WTC11 (cell line): ENCODE measurements at regions not wholly inside any gene's neighbourhood (a gene's known extent, or its start where the extent isn't known, plus 50 kb on each side); places are given as distances from the start of the nearest gene placed in this dataset.

Experiments used
- ATAC-seq: fragments of 200-7000 bp; cut with Tn5 transposase; 2 replicates; pipeline ENCODE4 v1.10.0; 2021; ENCODE audit warnings: mild to moderate bottlenecking, moderate library complexity
- CTCF ChIA-PET: fragments of 300-600 bp; sonication (Branson Sonifier 250); formaldehyde crosslinking; loops from one replicate; lab custom pipeline; 2021; ENCODE audit warnings: antibody characterized with exemption; lab: Charles Lee
- POLR2A ChIA-PET: fragments of 350-600 bp; sonication (Branson Sonifier 250); formaldehyde crosslinking; loops from one replicate; lab custom pipeline; 2021; ENCODE audit warnings: antibody characterized with exemption; lab: Charles Lee
- DNase-seq: peaks from one replicate; pipeline ENCODE4 v3.0.0; 2021; ENCODE audit warnings: low spot score
- H3K27ac Mint-ChIP-seq: 2 replicates; pipeline ENCODE4 v1.8.0; 2021; ENCODE audit warnings: mixed read lengths
- H3K27me3 Mint-ChIP-seq: 2 replicates; pipeline ENCODE4 v1.8.0; 2021; ENCODE audit warnings: low read depth, mild to moderate bottlenecking, moderate library complexity, mixed read lengths
- H3K36me3 Mint-ChIP-seq: 2 replicates; pipeline ENCODE4 v1.8.0; 2021; ENCODE audit warnings: mixed read lengths
- H3K4me1 Mint-ChIP-seq: 2 replicates; pipeline ENCODE4 v1.8.0; 2022; ENCODE audit warnings: mixed read lengths
- H3K4me3 Mint-ChIP-seq: 2 replicates; pipeline ENCODE4 v1.8.0; 2021; ENCODE audit warnings: mild to moderate bottlenecking, moderate library complexity, mixed read lengths
- H3K9me3 Mint-ChIP-seq: 2 replicates; pipeline ENCODE4 v1.8.0; 2021; ENCODE audit warnings: mixed read lengths
- ETV6 ChIP-seq: sonication (generic); formaldehyde crosslinking; IDR thresholded peaks from 2 replicates; pipeline ENCODE4 v1.8.1; 2022; ENCODE audit warnings: mild to moderate bottlenecking, missing genetic modification reagents
- FOXP4 ChIP-seq: sonication (generic); formaldehyde crosslinking; IDR thresholded peaks from 2 replicates; pipeline ENCODE4 v1.8.0; 2022; ENCODE audit warnings: mild to moderate bottlenecking, missing genetic modification reagents
- JAZF1 ChIP-seq: fragments of 250-450 bp; sonication (Bioruptor Pico); IDR thresholded peaks from 2 replicates; pipeline ENCODE4 v1.9.0; 2021; ENCODE audit warnings: moderate library complexity, mild to moderate bottlenecking, inconsistent platforms
- KAT7 ChIP-seq: sonication (generic); formaldehyde crosslinking; IDR thresholded peaks from 2 replicates; pipeline ENCODE4 v1.8.1; 2023; ENCODE audit warnings: missing genetic modification reagents, mild to moderate bottlenecking, borderline replicate concordance
- NR1H2 ChIP-seq: sonication (generic); formaldehyde crosslinking; IDR thresholded peaks from 2 replicates; pipeline ENCODE4 v1.9.0; 2021; ENCODE audit warnings: mild to moderate bottlenecking, moderate library complexity, missing genetic modification reagents
- PRRX2 ChIP-seq: fragments of 250-450 bp; sonication (Bioruptor Pico); IDR thresholded peaks from 2 replicates; pipeline ENCODE4 v1.8.0; 2021; ENCODE audit warnings: mild to moderate bottlenecking
- RELA ChIP-seq: sonication (generic); formaldehyde crosslinking; IDR thresholded peaks from 2 replicates; pipeline ENCODE4 v1.8.1; 2022; ENCODE audit warnings: missing genetic modification reagents, mild to moderate bottlenecking, borderline replicate concordance
- RORB ChIP-seq: fragments of 250-450 bp; sonication (Bioruptor Pico); IDR thresholded peaks from 2 replicates; pipeline ENCODE4 v1.9.0; 2021; ENCODE audit warnings: mild to moderate bottlenecking
- SMAD3 ChIP-seq: sonication (generic); formaldehyde crosslinking; IDR thresholded peaks from 2 replicates; pipeline ENCODE4 v1.8.0; 2022; ENCODE audit warnings: missing genetic modification reagents, mild to moderate bottlenecking, borderline replicate concordance
- SP1 ChIP-seq: sonication (generic); formaldehyde crosslinking; conservative IDR thresholded peaks from 2 replicates; pipeline ENCODE4 v1.8.1; 2022; ENCODE audit warnings: missing genetic modification reagents
- TCF7 ChIP-seq: sonication (generic); formaldehyde crosslinking; IDR thresholded peaks from 2 replicates; pipeline ENCODE4 v1.8.0; 2022; ENCODE audit warnings: mild to moderate bottlenecking, low read depth, missing genetic modification reagents, moderate library complexity
- TEAD1 ChIP-seq: sonication (generic); formaldehyde crosslinking; IDR thresholded peaks from 2 replicates; pipeline ENCODE4 v1.8.0; 2022; ENCODE audit warnings: mild to moderate bottlenecking, missing genetic modification reagents
- ZNF281 ChIP-seq: sonication (generic); formaldehyde crosslinking; IDR thresholded peaks from 2 replicates; pipeline ENCODE4 v1.8.0; 2023; ENCODE audit warnings: mild to moderate bottlenecking, missing genetic modification reagents
- ZNF317 ChIP-seq: sonication (generic); formaldehyde crosslinking; IDR thresholded peaks from 2 replicates; pipeline ENCODE4 v1.8.1; 2023; ENCODE audit warnings: low read depth, mild to moderate bottlenecking, moderate library complexity, missing genetic modification reagents, borderline replicate concordance
- ZNF396 ChIP-seq: fragments of 250-450 bp; sonication (Bioruptor Pico); IDR thresholded peaks from 2 replicates; pipeline ENCODE4 v1.8.0; 2021; ENCODE audit warnings: mild to moderate bottlenecking, moderate library complexity, borderline replicate concordance
- TF ChIP-seq, protein P1 (sequence below): fragments of 250-450 bp; sonication (Bioruptor Pico); IDR thresholded peaks from 2 replicates; pipeline ENCODE4 v1.9.0; 2021; ENCODE audit warnings: moderate library complexity, mild to moderate bottlenecking, inconsistent platforms, borderline replicate concordance

DNA sequence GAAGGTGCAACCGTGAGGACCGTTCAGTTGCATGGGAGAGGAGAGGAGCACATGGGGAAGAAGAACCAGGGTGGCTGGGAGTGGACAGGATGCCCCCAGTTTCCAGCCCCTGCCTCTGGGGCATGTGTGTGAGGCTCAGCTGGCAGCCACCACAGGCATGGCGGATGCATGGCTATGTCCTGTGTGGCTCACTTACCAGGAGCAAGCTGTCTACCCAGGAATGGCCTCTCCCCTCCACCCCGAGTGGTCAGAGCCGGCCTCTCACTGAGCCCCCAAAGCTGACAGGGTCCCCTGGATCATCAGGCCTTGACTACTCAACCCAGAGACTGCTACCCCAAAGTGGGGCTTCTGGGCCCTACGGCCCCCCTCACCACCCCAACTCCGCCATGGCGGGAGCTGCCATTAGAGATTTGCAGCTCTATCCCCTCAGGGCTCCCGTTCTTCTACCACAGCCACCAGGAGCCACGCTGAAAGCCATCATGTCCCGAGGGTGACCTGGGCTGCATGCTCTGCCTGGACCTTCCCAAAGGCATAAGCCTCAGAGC is 65.3 kb downstream of the RHOB start (continued):
- no peak for TF ChIP-seq ZNF281 (CRISPR knock-in tag)
- TF ChIP-seq KAT7 = no peak
- no peak for TF ChIP-seq ETV6 (CRISPR knock-in tag)
- no peak for TF ChIP-seq TEAD1 (CRISPR knock-in tag)

DNA sequence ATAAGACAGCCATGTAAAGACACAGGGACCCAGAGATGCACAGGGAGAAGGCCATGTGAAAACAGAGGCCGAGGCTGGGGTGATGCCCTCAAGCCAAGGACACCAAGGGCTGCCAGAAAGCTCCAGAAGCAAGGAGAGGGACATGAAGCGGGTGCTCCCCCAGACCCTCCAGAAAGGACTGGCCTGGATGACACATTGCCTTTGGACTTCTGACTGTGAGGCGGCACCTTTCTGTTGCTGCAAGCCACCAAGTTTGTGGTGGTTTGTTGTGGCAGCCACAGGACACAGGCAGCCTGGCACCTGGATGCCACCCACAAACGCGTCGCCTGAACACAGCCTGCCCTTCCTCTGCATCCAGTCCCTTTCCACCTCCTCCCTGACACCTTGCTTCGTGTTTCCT is 67.1 kb downstream of the RHOB start:
- TF ChIP-seq, protein P1, sequence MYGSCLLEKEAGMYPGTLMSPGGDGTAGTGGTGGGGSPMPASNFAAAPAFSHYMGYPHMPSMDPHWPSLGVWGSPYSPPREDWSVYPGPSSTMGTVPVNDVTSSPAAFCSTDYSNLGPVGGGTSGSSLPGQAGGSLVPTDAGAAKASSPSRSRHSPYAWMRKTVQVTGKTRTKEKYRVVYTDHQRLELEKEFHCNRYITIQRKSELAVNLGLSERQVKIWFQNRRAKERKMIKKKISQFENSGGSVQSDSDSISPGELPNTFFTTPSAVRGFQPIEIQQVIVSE = no peak
- TF ChIP-seq SMAD3 (CRISPR knock-in tag) = no peak
- no peak for TF ChIP-seq ZNF281 (CRISPR knock-in tag)
- TF ChIP-seq PRRX2 (CRISPR knock-in tag) = no peak
- no peak for TF ChIP-seq TCF7
- TF ChIP-seq ZNF396 (CRISPR knock-in tag) = no peak
- no peak for TF ChIP-seq RORB
- no peak for TF ChIP-seq RELA (CRISPR knock-in tag)
- no peak for TF ChIP-seq ZNF317 (CRISPR knock-in tag)
- no peak for TF ChIP-seq JAZF1 (CRISPR knock-in tag)
- no peak for TF ChIP-seq FOXP4 (CRISPR knock-in tag)
- TF ChIP-seq NR1H2 = no peak
- TF ChIP-seq SP1 = no peak
- H3K4me3 Mint-ChIP-seq = no peak overlapping the region
- ATAC-seq = no peak
- peaks cover 14% of the 10 kb centered on the region for H3K9me3 Mint-ChIP-seq
- H3K4me1 Mint-ChIP-seq = peaks cover 13% of the 10 kb centered on the region
- no peak overlapping the region for H3K27ac Mint-ChIP-seq
- H3K27me3 Mint-ChIP-seq = peaks cover 5% of the 10 kb centered on the region; the same call in 1 of the 2 replicates
- no peak for DNase-seq
- ChIA-PET POLR2A (no interaction called here), CTCF (no interaction called here)
- H3K36me3 Mint-ChIP-seq = peaks cover 2% of the 10 kb centered on the region
